ENCODE measurements at regions not wholly inside any gene's neighbourhood (a gene's known extent, or its start where the extent isn't known, plus 50 kb on each side); places are given as distances from the start of the nearest gene placed in this dataset.

DNA sequence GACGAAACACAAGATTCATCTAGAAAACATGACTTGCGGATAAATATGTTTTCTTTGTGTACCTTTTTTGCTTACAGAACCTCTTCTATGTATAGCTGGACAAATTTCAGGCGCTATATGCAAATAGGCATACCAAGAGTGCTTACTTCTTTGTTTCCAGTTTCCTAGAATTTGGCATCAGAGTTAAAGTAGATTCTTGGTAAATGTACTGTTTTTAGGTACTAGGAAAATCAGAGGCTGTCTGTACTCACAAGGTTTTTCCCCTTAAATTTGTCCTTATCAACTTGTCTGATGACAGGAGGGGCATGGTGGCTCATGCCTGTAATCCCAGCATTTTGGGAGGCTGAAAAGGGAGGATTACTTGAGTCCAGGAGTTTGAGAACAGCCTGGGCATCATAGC, 124.9 kb upstream of the TMEM170B start:
- Histone ChIP-seq H4K5ac (ENCODE audit: low read depth, low read length) (no peak overlapping the region), H2AFZ (replicated peaks; ENCODE audit: low read length, poor library complexity) (no peak overlapping the region), H3K4me1 (ENCODE audit: control insufficient read depth, insufficient read depth, low read length) (peaks cover 8% of the 10 kb centered on the region), H3K79me1 (ENCODE audit: low read depth in 1 of 2, low read length in 2 of 2) (no peaks in the 10 kb centered on the region), H3K23ac (ENCODE audit: low read depth, low read length) (no peak overlapping the region), H3K14ac (replicated peaks; ENCODE audit: low read depth, low read length) (no peak overlapping the region), H2AK9ac (replicated peaks; ENCODE audit: low read depth, low read length, poor library complexity) (no peak overlapping the region), H2BK120ac (ENCODE audit: low read depth, low read length) (peak overlapping the region; percentile 48; the same call in 1 of the 2 replicates), H3K4me2 (ENCODE audit: low read depth, low read length) (no peak overlapping the region), H3K27me3 (ENCODE audit: control insufficient read depth, insufficient read depth, low read length) (no peaks in the 10 kb centered on the region), H3K36me3 (ENCODE audit: control insufficient read depth, insufficient read depth, low read length) (no peaks in the 10 kb centered on the region), H4K91ac (ENCODE audit: insufficient read depth, low read depth, low read length) (no peak overlapping the region), H3K4me3 (ENCODE audit: insufficient read depth, low read depth, low read length) (no peak overlapping the region), H2BK5ac (ENCODE audit: low read depth, low read length, poor library complexity, severe bottlenecking) (no peak overlapping the region), H3K9ac (ENCODE audit: low read depth, low read length) (no peak overlapping the region), H2AK5ac (ENCODE audit: low read depth, low read length) (peak overlapping the region; percentile 37; the same call in 1 of the 2 replicates), H4K20me1 (ENCODE audit: insufficient read depth, low read length) (no peaks in the 10 kb centered on the region), H4K8ac (ENCODE audit: low read depth in 2 of 2, low read length in 2 of 2) (no peak overlapping the region), H3K27ac (ENCODE audit: insufficient read depth, low read length) (no peak overlapping the region), H2BK15ac (ENCODE audit: low read depth, low read length) (0 out of 3 replicates have a peak overlapping the region, but pooled peaks have one; percentile 6), H3K56ac (ENCODE audit: extremely low read depth, insufficient read depth, low read length) (no peak overlapping the region), H3K9me3 (ENCODE audit: control insufficient read depth, insufficient read depth, low read length) (no peaks in the 10 kb centered on the region), H3K9me1 (ENCODE audit: insufficient read depth, low read length) (peaks cover 3% of the 10 kb centered on the region; the same call in 1 of the 2 replicates), H3K18ac (ENCODE audit: low read depth, low read length) (no peak overlapping the region), H3K4ac (ENCODE audit: low read depth, low read length) (peak overlapping the region; percentile 4; the same call in 1 of the 2 replicates), H2BK20ac (ENCODE audit: low read depth, low read length) (0 out of 2 replicates have a peak overlapping the region, but pooled peaks have one; percentile 2)
- no peak for TF ChIP-seq POLR2A (IDR thresholded peaks at IDR 0.05; ENCODE audit: low read depth, low read length)
- peak; percentile 15; the same call in 1 of the 2 replicates for TF ChIP-seq NFE2L2 (IDR thresholded peaks at IDR 0.05; ENCODE audit: low read depth, low read length)
- no peak for TF ChIP-seq CEBPB (IDR thresholded peaks at IDR 0.05; ENCODE audit: low read depth, low read length)
- TF ChIP-seq, protein P1, sequence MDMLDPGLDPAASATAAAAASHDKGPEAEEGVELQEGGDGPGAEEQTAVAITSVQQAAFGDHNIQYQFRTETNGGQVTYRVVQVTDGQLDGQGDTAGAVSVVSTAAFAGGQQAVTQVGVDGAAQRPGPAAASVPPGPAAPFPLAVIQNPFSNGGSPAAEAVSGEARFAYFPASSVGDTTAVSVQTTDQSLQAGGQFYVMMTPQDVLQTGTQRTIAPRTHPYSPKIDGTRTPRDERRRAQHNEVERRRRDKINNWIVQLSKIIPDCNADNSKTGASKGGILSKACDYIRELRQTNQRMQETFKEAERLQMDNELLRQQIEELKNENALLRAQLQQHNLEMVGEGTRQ (IDR thresholded peaks at IDR 0.05; ENCODE audit: low read depth, low read length) = no peak
- no peak for TF ChIP-seq MAZ (IDR thresholded peaks at IDR 0.05; ENCODE audit: borderline replicate concordance, low read depth, low read length)
- no peak for TF ChIP-seq CTCF (conservative IDR thresholded peaks at IDR 0.05; ENCODE audit: low read depth, low read length)
- TF ChIP-seq MAFK (IDR thresholded peaks at IDR 0.05; ENCODE audit: low read depth, low read length) = no peak
- no peak for TF ChIP-seq RAD21 (IDR thresholded peaks at IDR 0.05; ENCODE audit: low read length)
- no TSS peak for BruUV-seq (replicated peaks)
- CTCF ChIA-PET = interaction anchor here (0.6 kb wide), 1 partner anchor 875 kb away, joined by 4 read pairs; no protein-coding TSS in a partner anchor
- in situ Hi-C loops (cut with MboI; ENCODE audit: low sequenced_read_pairs) (no loop called here), dilution Hi-C loops (cut with HindIII; ENCODE audit: low sequenced_read_pairs, unreplicated experiment) (no loop called here), intact Hi-C loops (cut with micrococcal nuclease) (no loop called here)
- ATAC-seq (ENCODE audit: low read depth) (no peak), DNase-seq (no peak)
- WGBS, 2 experiments (ENCODE audit: extremely low coverage in 2 of 2, insufficient read length in 1 of 2) = no CpG with 5 or more reads among the region's 3 CpGs
- POLR2A ChIA-PET (ENCODE audit: unreplicated experiment) = no interaction called here
